Left forelimb (tissue), 1 donor: ENCODE measurements at regions not wholly inside any gene's neighbourhood (a gene's known extent, or its start where the extent isn't known, plus 50 kb on each side); places are given as distances from the start of the nearest gene placed in this dataset.

ENCODE experiments used
- DNase-seq: peaks from one replicate; pipeline ENCODE4 v3.0.0-alpha.2; 2018; ENCODE audit warnings: low spot score

DNA sequence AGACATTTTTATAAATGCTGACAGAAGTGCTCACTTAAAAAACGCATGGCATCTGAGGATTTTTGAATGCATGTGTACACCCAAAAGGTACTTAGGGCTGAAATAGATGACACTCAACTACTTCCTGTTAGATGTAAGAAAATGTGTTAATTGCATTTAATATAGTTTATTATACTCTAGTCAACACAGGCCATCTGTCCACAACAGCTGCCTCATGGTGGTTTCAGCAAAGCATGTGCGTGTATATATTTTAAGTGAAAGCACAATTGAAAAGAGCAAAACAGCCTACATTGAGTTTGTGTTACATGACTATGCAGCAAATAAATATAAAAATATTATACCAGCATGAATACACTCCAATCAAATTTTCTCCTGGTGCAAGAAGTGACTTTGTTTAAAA is 1233.0 kb upstream of the EYS start:
- no peak for DNase-seq

- DNase-seq = no peak
Observed at GRCh38 chr6:66937180-66937579, 1230.2 kb upstream of the EYS start.

DNA sequence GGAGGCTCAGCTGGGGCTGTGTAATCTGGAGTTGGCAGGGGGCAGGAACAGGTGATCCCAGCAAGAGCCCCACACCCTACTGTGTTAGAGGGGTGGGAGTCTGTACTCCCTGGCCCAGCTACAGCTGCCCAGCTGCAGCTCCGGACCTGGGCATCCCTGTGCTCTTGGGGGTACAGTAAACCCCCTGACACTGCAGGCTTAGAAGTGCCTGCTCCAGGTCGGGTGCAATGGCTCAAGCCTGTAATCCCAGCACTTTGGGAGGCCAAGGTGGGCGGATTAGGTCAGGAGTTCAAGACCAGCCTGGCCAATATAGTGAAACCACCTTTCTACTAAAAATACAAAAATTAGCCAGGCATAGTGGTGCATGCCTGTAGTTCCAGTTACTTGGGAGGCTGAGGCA is 1228.6 kb upstream of the EYS start:
- no peak for DNase-seq

- no peak for DNase-seq
Observed at GRCh38 chr6:66931787-66932186, 1224.8 kb upstream of the EYS start.

- no peak for DNase-seq
Observed at GRCh38 chr6:66930559-66931290, 1223.7 kb upstream of the EYS start.

GRCh38 chr6:66926060-66926459 is 1219.0 kb upstream of the EYS start:
- no peak for DNase-seq

DNA sequence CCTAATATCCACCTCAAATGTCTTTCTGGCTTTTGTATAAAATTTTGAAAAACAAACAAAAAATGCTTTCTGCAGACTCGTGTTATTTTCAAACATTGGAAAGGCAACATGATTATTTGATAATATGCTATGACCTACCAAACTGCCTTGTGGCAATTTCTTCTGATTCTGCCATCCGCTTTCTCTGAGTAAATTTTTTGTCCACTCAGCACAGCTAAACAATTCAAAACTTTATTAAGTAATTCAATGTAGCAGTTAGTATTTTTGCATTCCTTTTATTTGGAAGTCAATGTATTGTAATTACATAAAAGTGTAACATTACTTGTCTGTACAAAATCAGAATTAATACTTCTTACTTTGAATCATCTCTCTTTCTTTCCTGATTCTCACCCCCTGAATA is 1206.6 kb upstream of the EYS start:
- DNase-seq = no peak

DNA sequence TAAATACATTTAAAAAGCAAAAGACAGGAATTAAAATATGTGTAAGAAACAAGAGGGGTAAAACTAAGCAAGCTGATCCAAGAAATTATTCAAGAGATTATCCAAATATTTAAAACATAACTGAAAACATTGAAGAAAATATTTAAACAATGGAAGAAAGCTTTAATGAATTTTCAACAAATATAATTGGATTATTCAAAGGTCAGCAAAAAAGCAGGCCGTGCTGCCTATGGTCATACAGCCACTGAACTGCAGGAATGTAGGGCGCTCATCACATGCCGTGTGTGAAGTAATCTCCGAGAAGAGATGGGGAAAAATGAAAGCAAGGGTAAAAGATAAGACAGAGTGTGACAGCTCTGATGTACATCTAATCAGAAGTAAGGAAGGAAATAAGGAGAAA is 1195.4 kb upstream of the EYS start:
- no peak for DNase-seq

DNA sequence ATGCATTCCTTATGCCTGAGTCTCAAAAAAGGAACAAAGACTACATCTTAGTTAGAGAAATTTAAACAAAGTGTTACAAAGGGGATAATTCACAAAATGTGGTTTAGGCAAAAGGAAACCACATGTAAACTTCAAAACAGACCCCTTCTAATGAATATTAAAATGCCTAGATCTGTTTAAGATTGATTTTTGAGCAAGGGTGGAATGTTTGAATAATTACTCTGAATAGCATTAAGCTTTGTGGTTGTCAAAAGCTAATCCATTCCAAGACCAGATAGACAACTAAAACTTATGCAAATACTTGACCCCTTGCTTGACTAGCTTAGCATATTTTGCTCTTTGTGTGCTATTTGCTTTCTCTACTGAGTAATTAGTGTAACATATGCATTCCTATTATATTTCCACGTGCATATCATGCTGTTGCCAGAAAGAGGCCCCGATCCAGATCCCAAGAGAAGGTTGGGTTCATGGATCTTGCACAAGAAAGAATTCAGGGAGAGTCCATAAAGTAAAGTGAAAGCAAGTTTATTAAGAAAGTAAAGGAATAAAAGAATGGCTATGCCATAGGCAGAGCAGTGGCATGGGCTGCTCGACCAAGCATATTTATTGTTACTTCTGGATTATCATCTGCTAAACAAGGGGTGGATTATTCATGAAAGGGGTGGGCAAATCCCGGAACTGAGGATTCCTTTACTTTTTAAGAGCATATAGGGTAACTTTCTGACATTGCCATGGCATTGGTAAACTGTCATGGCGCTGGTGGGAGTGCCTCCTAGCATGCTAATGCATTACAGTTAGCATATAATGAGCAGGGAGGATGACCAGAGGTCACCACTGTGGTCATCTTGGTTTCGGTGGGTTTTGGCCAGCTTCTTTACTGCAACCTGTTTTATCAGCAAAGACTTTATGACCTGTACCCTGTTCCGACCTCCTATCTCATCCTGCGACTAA is 1193.4 kb upstream of the EYS start:
- DNase-seq = no peak

DNA sequence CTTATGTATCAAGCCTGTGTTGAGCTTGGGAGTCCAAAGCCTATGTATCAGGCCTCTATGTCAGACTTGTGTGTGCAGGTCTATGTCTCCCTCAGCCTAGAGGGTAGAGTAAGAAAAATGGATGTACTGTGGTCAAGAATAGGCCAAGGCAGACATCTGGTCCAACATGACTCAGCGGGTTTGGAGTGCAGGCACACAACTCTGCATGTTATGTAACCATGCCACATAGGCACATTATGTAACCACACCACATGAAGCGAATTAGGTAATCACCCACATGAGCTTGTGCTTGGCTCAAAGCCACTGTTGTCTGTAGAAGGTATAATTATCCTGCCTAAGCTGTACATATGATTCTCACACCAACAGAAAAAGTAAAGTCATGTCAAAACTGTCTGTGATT is 1190.5 kb upstream of the EYS start:
- DNase-seq = no peak

DNA sequence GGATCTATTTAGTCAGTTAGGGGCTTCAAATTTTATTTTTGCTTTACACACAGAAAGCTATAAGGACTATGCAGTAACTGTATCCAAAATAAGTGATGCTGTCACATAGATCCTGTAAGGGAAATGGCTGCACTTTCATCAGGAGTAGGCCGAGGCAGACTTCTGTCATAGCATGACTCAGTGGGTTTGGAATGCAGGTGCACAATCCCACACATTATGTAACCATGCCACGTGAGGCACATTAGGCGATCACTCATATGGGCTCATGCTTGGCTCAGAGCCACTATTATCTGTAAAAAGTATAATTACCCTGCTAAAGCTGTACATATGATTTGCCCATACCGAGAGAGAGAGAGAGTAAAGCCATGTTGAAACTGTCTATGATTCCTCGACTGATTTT is 1189.4 kb upstream of the EYS start:
- no peak for DNase-seq

DNA sequence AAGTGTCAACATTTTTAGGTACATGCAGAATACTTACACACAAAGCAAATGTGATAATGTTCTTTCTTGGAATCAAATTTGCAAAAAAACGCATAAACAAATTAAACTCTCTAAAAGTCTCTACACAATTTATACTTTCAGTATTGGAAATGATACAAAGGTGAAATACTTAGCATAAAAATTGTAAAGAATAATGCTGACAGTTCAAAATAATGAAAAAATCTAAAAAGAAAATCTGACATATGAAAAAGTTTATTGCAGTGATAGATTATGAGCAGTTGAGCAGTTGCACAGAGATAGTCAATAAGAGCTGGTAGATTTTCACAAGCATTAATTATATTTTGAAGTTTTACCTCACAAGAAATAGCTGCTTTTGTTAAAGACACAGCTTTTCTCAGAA is 1176.4 kb upstream of the EYS start:
- no peak for DNase-seq

DNA sequence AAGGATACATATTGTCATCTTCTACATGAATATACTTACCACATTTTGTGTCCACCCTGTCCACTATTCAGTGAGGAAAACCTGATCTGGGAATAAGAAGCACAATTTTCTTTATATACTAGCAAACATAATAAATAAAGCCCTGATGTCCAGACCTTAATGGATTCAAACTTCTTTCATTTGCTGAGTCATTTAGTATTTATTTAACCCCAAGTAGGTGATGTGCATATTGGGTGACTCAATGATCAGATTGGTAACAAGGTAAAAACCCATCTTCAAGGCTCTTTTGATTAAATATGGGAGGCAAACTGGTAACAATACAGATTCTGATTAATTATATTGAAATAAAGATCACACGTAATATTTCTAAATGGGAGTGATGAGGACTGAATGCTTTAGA is 1159.8 kb upstream of the EYS start:
- DNase-seq = no peak

DNA sequence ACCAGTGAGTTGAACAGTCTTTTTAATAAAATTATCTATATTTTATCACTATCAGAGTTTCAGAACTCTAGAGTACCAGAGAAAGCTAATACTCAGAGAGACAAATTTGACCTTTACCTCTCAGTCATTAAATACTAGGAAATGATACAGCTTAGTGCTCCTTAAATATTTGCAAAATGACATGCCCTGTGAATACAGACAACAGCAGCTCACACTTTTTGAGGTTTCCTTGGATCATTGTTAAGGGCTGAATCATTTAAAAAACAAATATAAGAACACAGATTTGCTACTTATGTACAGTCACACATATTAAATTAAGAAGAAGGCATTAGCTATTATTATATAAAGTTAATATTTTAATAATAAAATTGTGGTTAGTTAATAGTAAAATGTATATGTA is 1158.7 kb upstream of the EYS start:
- DNase-seq = no peak

DNA sequence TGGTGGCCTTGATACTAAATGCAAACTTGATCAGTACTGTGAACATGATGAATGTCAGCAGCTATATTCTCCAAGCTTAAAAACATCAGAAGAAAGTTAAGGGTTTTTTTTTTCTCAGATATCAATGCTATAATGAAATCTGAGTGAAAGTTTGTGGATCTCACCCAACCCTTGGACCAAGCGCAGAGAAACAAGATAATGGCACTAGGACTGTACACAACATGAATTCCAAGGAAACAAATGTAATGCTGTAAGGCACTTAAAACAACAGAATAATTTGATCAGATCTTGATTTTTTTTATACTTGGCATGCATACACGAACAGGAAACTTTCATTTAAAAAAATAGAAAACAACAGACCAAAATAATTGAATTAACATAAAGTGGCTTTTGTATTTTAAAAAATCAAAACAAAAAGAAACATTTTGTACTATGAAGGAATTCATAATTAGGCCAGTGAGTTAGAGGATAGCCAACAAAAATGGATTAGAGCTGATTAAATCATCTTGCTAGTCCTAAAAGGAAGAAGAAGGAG is 1154.0 kb upstream of the EYS start:
- no peak for DNase-seq

DNA sequence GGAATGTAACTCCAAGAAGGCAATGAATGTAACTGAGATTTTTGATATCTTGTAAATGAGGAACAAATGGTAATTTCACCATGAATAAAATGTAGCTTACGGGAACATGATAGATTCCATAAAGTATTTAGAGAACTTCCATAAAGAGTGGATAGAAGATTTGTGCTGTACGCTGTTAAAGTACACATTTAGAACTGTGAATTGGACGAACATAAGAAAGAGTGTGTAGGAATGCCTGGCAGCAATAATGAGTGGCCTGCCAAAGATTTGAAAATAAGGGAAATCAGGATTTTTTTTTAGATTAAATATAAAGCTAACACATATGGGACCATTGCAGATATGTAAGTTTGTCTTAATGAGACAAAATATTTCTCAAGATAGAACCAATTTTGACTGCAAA is 1153.3 kb upstream of the EYS start:
- DNase-seq = no peak

GRCh38 chr6:66858196-66858595 is 1151.2 kb upstream of the EYS start:
- DNase-seq = no peak

GRCh38 chr6:66854014-66854413 is 1147.0 kb upstream of the EYS start:
- DNase-seq = no peak

- no peak for DNase-seq
Observed at GRCh38 chr6:66851930-66852329, 1144.9 kb upstream of the EYS start.

GRCh38 chr6:66849843-66850242 is 1142.8 kb upstream of the EYS start:
- DNase-seq = no peak

- DNase-seq = no peak
Observed at GRCh38 chr6:66848244-66848953, 1141.4 kb upstream of the EYS start.

- DNase-seq = no peak
Observed at GRCh38 chr6:66838764-66839163, 1131.7 kb upstream of the EYS start.

DNA sequence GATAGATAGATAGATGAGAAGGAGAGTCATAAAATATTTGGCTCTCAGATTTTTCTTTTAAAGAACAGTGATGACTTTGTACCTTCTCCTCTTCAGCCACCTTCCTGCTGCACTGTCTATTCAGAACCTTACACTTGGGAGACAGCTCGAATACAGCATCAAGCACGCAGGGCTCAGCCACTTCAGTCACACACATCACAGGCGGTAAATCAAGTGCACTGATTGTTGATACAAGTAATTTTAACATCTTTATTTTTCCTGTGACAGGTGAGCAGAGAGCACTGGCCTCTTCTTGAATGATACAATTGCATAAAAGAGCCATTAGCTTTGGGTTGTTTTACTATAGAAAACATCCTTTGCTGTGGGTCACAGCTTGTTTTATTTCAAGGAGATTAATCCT is 1118.5 kb upstream of the EYS start:
- no peak for DNase-seq
